Endodermal cell (in vitro differentiated cells): ENCODE measurements at regions not wholly inside any gene's neighbourhood (a gene's known extent, or its start where the extent isn't known, plus 50 kb on each side); places are given as distances from the start of the nearest gene placed in this dataset.

Experiments used
- DNase-seq: peaks from one replicate; pipeline ENCODE4 v3.0.0-alpha.2; 2017
- H3K27ac ChIP-seq: 2 replicates; pipeline ENCODE4 v1.5.1; 2013; ENCODE audit warnings: mild to moderate bottlenecking, low read depth, low read length, moderate library complexity
- H3K27me3 ChIP-seq: 2 replicates; pipeline ENCODE4 v1.6.1; 2013; ENCODE audit warnings: mild to moderate bottlenecking, low read length, moderate library complexity; ENCODE audit not compliant: insufficient read depth, control insufficient read depth, poor library complexity, severe bottlenecking
- H3K36me3 ChIP-seq: 2 replicates; pipeline ENCODE4 v1.7.0; 2013; ENCODE audit warnings: mild to moderate bottlenecking, low read length, moderate library complexity; ENCODE audit not compliant: control insufficient read depth, insufficient read depth
- H3K4me1 ChIP-seq: one replicate; pipeline ENCODE4 v1.7.0; 2013; ENCODE audit warnings: low read length; ENCODE audit not compliant: control insufficient read depth, insufficient read depth
- H3K4me3 ChIP-seq: 2 replicates; pipeline ENCODE4 v1.5.1; 2013; ENCODE audit warnings: mild to moderate bottlenecking, low read length, moderate library complexity
- H3K9ac ChIP-seq: 2 replicates; pipeline ENCODE4 v1.6.1; 2013; ENCODE audit warnings: mild to moderate bottlenecking, low read length, moderate library complexity; ENCODE audit not compliant: poor library complexity, severe bottlenecking; ENCODE audit errors: extremely low read depth
- H3K9me3 ChIP-seq: 2 replicates; pipeline ENCODE4 v1.6.1; 2013; ENCODE audit warnings: mild to moderate bottlenecking, low read length, moderate library complexity; ENCODE audit not compliant: control insufficient read depth
- H3K27ac Mint-ChIP-seq: 2 replicates; pipeline ENCODE4 v1.8.0; 2020; ENCODE audit warnings: mixed read lengths
- H3K27me3 Mint-ChIP-seq: 2 replicates; pipeline ENCODE4 v1.8.0; 2021; ENCODE audit warnings: mild to moderate bottlenecking, mixed read lengths; ENCODE audit not compliant: insufficient read depth
- H3K36me3 Mint-ChIP-seq: 2 replicates; pipeline ENCODE4 v1.8.0; 2020; ENCODE audit warnings: low read depth, mixed read lengths
- H3K4me1 Mint-ChIP-seq: 2 replicates; pipeline ENCODE4 v1.8.0; 2020; ENCODE audit warnings: mixed read lengths
- H3K4me3 Mint-ChIP-seq: 2 replicates; pipeline ENCODE4 v1.8.0; 2020; ENCODE audit warnings: mild to moderate bottlenecking, moderate library complexity, mixed read lengths
- H3K9me3 Mint-ChIP-seq: 2 replicates; pipeline ENCODE4 v1.8.0; 2020; ENCODE audit warnings: mild to moderate bottlenecking, mixed read lengths
- CTCF ChIP-seq: fragments of 200-600 bp; sonication (generic); conservative IDR thresholded peaks from 2 replicates; pipeline ENCODE4 v1.5.0; 2021; ENCODE audit warnings: antibody characterized with exemption, mild to moderate bottlenecking
- WGBS, 2 experiments: methylation state at CpG; one replicate each; pipeline versions ENCODE4 v1.1.5 to v1.1.7; 2013; ENCODE audit warnings: missing lambda C conversion rate in 2 of 2, mixed read lengths in 1 of 2; ENCODE audit not compliant: insufficient coverage in 1 of 2, insufficient read length in 1 of 2; 5-methylcytosine and 5-hydroxymethylcytosine counted together

GRCh38 chr10:110420401-110421193 is 77.1 kb upstream of the DUSP5 start:
- TF ChIP-seq CTCF = no peak
- no peaks in the 10 kb centered on the region for H3K27me3 ChIP-seq
- H3K36me3 ChIP-seq = no peaks in the 10 kb centered on the region
- Mint-ChIP-seq H3K4me1 (peaks cover 14% of the 10 kb centered on the region), H3K9me3 (no peaks in the 10 kb centered on the region), H3K27me3 (peaks cover 2% of the 10 kb centered on the region), H3K4me3 (no peak overlapping the region), H3K36me3 (no peaks in the 10 kb centered on the region), H3K27ac (no peak overlapping the region)
- no peak overlapping the region for H3K4me3 ChIP-seq
- DNase-seq = no peak
- 99 to 100% methylated on average over 1 to 2 of the region's 2 CpGs for WGBS, 2 experiments
- H3K9ac ChIP-seq = no peak overlapping the region
- peaks cover 3% of the 10 kb centered on the region for H3K4me1 ChIP-seq
- no peaks in the 10 kb centered on the region for H3K9me3 ChIP-seq
- no peak overlapping the region for H3K27ac ChIP-seq

GRCh38 chr10:110421512-110422138 is 76.1 kb upstream of the DUSP5 start:
- Histone ChIP-seq H3K27ac (no peak overlapping the region), H3K4me1 (no peaks in the 10 kb centered on the region), H3K9me3 (no peaks in the 10 kb centered on the region), H3K36me3 (no peaks in the 10 kb centered on the region), H3K27me3 (no peaks in the 10 kb centered on the region), H3K9ac (no peak overlapping the region), H3K4me3 (no peak overlapping the region)
- no peak for DNase-seq
- Mint-ChIP-seq H3K4me1 (peaks cover 18% of the 10 kb centered on the region), H3K36me3 (no peaks in the 10 kb centered on the region), H3K27ac (no peak overlapping the region), H3K9me3 (no peaks in the 10 kb centered on the region), H3K4me3 (no peak overlapping the region), H3K27me3 (peaks cover 2% of the 10 kb centered on the region)
- 94 to 100% methylated on average over 2 to 3 of the region's 3 CpGs for WGBS, 2 experiments
- TF ChIP-seq CTCF = no peak

GRCh38 chr10:110422548-110422947 is 75.2 kb upstream of the DUSP5 start:
- no peaks in the 10 kb centered on the region for H3K36me3 Mint-ChIP-seq
- Histone ChIP-seq H3K9me3 (no peaks in the 10 kb centered on the region), H3K4me1 (no peaks in the 10 kb centered on the region), H3K36me3 (no peaks in the 10 kb centered on the region), H3K9ac (no peak overlapping the region), H3K27me3 (no peaks in the 10 kb centered on the region), H3K27ac (no peak overlapping the region), H3K4me3 (no peak overlapping the region)
- H3K4me3 Mint-ChIP-seq = no peak overlapping the region
- TF ChIP-seq CTCF = no peak
- peaks cover 2% of the 10 kb centered on the region for H3K27me3 Mint-ChIP-seq
- DNase-seq = no peak
- H3K9me3 Mint-ChIP-seq = no peaks in the 10 kb centered on the region
- WGBS, 2 experiments = 88 to 93% methylated on average over 2 of the region's 2 CpGs
- no peak overlapping the region for H3K27ac Mint-ChIP-seq
- peaks cover 24% of the 10 kb centered on the region for H3K4me1 Mint-ChIP-seq
